ENCODE measurements at regions not wholly inside any gene's neighbourhood (a gene's known extent, or its start where the extent isn't known, plus 50 kb on each side); places are given as distances from the start of the nearest gene placed in this dataset.

- Histone ChIP-seq H3K4me1 (ENCODE audit: control insufficient read depth in 1 of 2, low read depth in 2 of 2) (no peaks in the 10 kb centered on the region), H3K27ac (no peak overlapping the region), H3K36me3 (no peaks in the 10 kb centered on the region), H3K4me3 (no peak overlapping the region), H3K9me3 (no peaks in the 10 kb centered on the region), H3K27me3 (replicated peaks; ENCODE audit: insufficient read depth) (no peaks in the 10 kb centered on the region)
- no peak for TF ChIP-seq CTCF (IDR thresholded peaks at IDR 0.05)
- DNase-seq (ENCODE audit: low spot score) (no peak), ATAC-seq (ENCODE audit: insufficient number of reproducible peaks, low FRiP score, low read depth) (no peak)
Observed at GRCh38 chr3:59273976-59274375, 224.2 kb upstream of the CFAP20DC start.

DNA sequence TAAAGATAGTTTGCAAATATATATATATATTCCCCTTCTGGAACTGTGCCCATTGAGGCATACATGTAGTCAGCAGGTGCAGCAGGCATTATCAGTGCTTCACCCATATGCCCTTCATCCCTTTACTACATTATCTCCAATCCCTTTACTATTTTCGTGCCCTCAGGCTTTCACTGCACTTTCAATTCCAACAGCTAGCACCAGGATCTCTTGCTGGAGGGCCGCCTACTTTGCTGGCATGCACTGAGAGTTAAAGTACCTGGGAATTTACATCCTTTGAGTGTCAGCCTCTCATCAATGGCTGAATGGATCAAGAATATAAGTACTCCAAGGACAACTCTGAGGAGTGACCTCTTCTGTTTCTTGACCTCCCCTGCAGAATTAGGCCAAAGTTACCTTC, 222.1 kb upstream of the CFAP20DC start:
- Histone ChIP-seq H3K4me1 (ENCODE audit: control insufficient read depth in 1 of 2, low read depth in 2 of 2) (no peaks in the 10 kb centered on the region), H3K9me3 (no peaks in the 10 kb centered on the region), H3K36me3 (no peaks in the 10 kb centered on the region), H3K27ac (no peak overlapping the region), H3K27me3 (replicated peaks; ENCODE audit: insufficient read depth) (no peaks in the 10 kb centered on the region), H3K4me3 (no peak overlapping the region)
- no peak for TF ChIP-seq CTCF (IDR thresholded peaks at IDR 0.05)
- DNase-seq (ENCODE audit: low spot score) = no peak
- ATAC-seq (ENCODE audit: insufficient number of reproducible peaks, low FRiP score, low read depth) = no peak

- ATAC-seq (ENCODE audit: insufficient number of reproducible peaks, low FRiP score, low read depth) (no peak), DNase-seq (ENCODE audit: low spot score) (no peak)
- no peak for TF ChIP-seq CTCF (IDR thresholded peaks at IDR 0.05)
- H3K36me3 ChIP-seq = no peaks in the 10 kb centered on the region
- no peaks in the 10 kb centered on the region for H3K9me3 ChIP-seq
- no peaks in the 10 kb centered on the region for H3K27me3 ChIP-seq (replicated peaks; ENCODE audit: insufficient read depth)
- H3K4me1 ChIP-seq (ENCODE audit: control insufficient read depth in 1 of 2, low read depth in 2 of 2) = no peaks in the 10 kb centered on the region
- H3K4me3 ChIP-seq = no peak overlapping the region
- no peak overlapping the region for H3K27ac ChIP-seq
Observed at GRCh38 chr3:59270921-59271320, 221.1 kb upstream of the CFAP20DC start.

- no peak for ATAC-seq (ENCODE audit: insufficient number of reproducible peaks, low FRiP score, low read depth)
- no peaks in the 10 kb centered on the region for H3K27me3 ChIP-seq (replicated peaks; ENCODE audit: insufficient read depth)
- H3K9me3 ChIP-seq = no peaks in the 10 kb centered on the region
- H3K27ac ChIP-seq = no peak overlapping the region
- no peaks in the 10 kb centered on the region for H3K36me3 ChIP-seq
- no peak for DNase-seq (ENCODE audit: low spot score)
- H3K4me1 ChIP-seq (ENCODE audit: control insufficient read depth in 1 of 2, low read depth in 2 of 2) = no peaks in the 10 kb centered on the region
- H3K4me3 ChIP-seq = no peak overlapping the region
- TF ChIP-seq CTCF (IDR thresholded peaks at IDR 0.05) = no peak
Observed at GRCh38 chr3:59270209-59270608, 220.4 kb upstream of the CFAP20DC start.

DNA sequence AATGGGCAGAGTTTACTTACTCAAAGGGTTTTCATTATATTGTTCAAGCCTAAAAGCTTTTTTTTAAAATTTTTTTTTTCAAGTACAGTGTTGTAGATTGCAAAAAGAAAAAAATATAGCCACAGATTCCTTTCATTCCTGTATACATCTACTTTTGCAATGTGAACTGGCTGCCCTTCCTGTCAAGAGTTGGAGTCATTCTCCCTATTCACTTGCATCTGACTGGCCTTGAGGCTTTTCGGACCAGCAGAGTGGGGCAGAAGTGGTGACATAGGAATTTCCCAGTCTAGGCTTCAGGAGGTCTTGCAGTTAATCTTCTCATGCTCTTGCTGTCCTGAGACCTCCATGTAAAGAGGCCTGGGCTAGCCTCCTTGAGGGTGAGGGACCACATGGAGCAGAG, 218.3 kb upstream of the CFAP20DC start:
- Histone ChIP-seq H3K4me1 (ENCODE audit: control insufficient read depth in 1 of 2, low read depth in 2 of 2) (no peaks in the 10 kb centered on the region), H3K4me3 (no peak overlapping the region), H3K27ac (no peak overlapping the region), H3K36me3 (no peaks in the 10 kb centered on the region), H3K9me3 (no peaks in the 10 kb centered on the region), H3K27me3 (replicated peaks; ENCODE audit: insufficient read depth) (no peaks in the 10 kb centered on the region)
- no peak for DNase-seq (ENCODE audit: low spot score)
- no peak for ATAC-seq (ENCODE audit: insufficient number of reproducible peaks, low FRiP score, low read depth)
- TF ChIP-seq CTCF (IDR thresholded peaks at IDR 0.05) = no peak
